CD1c-positive myeloid dendritic cell (primary cell): ENCODE measurements at regions not wholly inside any gene's neighbourhood (a gene's known extent, or its start where the extent isn't known, plus 50 kb on each side); places are given as distances from the start of the nearest gene placed in this dataset.
"Not testable (repeated sequence)": the region's sequence is repeated elsewhere in the genome, so short reads cannot be mapped to it uniquely, and the experiment has no call there.

ENCODE experiments used
- DNase-seq: peaks from one replicate; pipeline ENCODE4 v3.0.0-alpha.2; 2016; ENCODE audit errors: extremely low spot score

DNA sequence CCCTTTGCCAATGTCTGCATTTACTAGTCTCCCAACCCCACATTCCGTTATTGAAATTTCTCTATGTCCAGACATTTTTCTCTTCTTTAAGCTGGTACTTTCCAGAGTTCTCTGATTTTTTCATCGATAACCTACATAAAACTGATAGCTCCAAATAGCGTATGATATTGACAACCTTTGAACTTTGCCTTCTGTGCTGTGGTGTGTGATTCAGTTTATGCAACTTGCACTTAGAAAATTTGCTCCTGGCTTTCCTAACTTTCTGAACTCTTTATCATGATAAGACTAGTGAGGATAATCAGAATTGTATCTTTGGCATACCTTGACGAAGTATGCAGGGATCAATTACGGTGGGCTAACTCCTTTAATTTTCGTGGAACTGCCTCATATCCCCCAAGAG is 1261.3 kb downstream of the SI start:
- DNase-seq = no peak

- no peak for DNase-seq
Measured at GRCh38 chr3:163813935-163814334, 1264.4 kb downstream of the SI start.

GRCh38 chr3:163812006-163812405 is 1266.3 kb downstream of the SI start:
- DNase-seq = no peak

GRCh38 chr3:163809540-163809993 is 1268.7 kb downstream of the SI start:
- DNase-seq = no peak

- DNase-seq = no peak
Measured at GRCh38 chr3:163786416-163786815, 1291.9 kb downstream of the SI start.

- no peak for DNase-seq
Measured at GRCh38 chr3:163785693-163786092, 1292.6 kb downstream of the SI start.

DNA sequence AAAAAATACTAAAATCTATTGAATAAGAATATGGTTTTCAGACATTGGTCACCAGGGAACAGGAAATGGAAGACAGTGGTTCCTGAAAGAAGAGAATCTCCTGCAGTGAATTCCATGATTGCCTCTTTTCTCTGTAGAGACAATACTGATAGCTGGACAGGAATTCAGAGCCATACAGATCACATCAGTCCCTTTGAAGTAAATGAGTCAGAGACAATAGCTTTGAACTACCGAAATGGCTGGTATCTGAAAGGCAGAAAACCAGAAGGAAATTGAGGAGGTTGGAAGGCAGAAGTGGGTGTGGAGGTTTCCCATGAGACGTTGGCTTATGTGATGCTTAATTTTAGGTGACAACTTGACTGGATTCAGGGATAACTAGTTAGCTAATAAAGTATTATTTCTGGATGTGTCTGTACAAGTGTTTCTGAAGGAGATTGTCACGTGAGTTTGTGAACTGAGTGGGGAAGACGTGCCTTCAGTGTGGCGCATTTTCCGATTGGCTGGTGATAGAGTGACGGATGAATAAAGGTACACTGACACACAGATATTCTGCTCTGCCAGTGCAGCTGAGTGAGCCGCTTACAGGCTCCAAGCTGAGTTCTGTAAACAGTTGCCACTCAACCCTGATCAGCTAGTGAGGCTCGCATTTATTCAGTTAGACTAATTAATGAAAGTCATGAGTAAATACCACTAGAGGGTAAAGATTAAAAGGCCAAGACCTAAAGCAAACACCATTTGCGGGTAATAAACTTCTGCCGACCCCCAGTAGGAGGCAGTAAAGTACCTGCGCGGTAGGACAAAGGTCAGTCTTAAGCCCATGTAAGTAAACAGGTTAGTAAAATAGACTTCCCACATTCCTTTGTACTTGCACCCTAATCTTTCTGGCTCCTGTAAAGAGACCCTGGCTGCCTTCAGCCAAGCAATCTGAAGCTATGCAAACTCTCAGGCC is 1298.6 kb downstream of the SI start:
- no peak for DNase-seq

DNA sequence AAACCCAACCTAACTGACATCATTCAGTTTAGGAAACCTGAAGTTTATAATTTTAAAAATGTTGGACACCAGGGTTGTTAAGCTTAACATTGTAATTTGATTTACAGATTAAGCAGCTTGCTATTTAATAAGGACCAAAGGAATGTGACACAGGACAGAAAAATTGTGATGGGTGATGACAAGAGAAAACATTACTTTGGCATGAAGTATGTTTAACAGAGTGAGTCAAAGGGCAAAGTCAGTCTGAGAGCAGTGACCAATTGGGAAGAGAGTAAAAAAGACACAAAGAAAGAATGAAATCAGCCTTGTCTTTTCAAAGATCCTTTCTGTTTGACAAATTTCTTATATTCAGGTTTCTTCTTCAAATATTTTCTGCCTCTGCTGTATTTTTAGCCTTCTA is 1301.6 kb downstream of the SI start:
- no peak for DNase-seq

GRCh38 chr3:163773136-163773535 is 1305.2 kb downstream of the SI start:
- DNase-seq = no peak

DNA sequence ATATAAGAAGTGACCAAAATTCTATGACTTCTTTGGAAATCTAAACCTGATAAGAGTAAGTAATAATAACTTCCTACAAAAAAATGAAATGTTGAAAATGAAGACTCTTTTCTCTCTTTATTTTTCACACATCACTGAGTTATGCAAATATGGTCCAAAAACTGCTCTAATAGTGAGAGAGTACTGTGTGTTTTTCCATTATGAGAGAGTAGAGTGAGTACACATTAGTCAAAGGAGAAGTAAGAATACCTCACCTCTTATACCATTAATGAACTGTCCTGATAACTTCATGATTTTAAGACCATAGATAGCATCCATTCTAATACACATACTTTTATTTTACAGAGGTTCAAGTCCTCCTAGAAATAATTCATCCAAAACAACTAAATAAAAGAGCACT is 1310.2 kb downstream of the SI start:
- DNase-seq = no peak

DNA sequence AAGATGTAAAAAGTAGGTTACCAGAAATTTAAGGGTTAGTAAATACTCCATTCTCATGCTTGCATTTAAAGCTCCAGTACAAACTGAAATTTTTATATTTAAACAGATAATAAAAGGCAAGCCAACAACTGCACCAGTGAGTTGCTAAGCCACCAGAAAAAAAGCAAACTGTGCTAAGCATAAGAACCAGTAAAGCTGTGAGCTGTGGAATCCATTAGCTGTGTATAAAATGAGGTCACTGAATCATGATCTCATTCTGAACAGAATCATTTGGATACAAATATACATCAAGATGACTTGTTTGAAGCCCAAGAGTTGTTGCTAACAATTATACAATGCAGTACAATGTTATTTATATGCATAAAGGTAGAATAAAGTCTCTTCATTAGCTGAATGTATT is 1312.2 kb downstream of the SI start:
- DNase-seq = no peak

DNA sequence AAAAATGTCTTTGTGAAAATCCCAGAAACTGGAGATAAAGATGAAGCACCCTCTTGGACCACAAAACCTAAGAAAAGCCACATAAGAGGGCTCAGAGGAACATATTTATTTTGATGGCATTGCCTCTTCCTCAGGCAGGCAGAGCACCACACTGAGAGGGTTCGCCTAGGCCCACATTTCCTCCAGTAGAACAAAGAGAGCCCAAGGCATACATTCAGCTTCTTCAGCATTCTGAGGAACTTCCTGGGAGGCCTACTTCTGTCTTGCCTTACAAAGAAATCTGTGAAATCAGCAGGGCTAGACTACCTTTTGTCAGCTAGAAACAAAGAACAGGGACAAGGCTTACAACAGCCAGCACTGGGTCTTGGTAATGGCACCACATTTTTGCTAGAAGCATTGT is 1325.3 kb downstream of the SI start:
- no peak for DNase-seq

- no peak for DNase-seq
Measured at GRCh38 chr3:163745204-163745603, 1333.1 kb downstream of the SI start.

GRCh38 chr3:163735394-163735793 is 1342.9 kb downstream of the SI start:
- no peak for DNase-seq

- no peak for DNase-seq
Measured at GRCh38 chr3:163730684-163731083, 1347.6 kb downstream of the SI start.

DNA sequence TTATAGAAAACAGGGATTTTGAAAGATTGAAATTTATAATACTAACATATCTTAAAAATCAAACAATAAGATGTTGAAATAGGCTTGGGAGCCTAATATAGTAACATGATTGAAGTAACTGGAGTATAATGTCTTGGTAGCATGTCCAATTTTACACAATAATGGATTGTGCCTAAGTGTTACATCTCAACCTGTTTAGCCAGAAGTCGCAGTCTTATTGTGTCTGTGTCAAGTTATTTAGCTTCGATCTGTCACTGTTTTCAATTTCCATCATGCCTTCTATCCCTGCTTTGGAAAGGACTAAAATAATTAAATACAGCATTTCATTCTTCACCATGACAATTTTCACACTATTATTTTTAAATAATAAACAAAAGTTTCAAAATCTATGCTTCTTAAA is 1352.2 kb downstream of the SI start:
- no peak for DNase-seq

- no peak for DNase-seq
Measured at GRCh38 chr3:163722405-163722804, 1355.9 kb downstream of the SI start.

DNA sequence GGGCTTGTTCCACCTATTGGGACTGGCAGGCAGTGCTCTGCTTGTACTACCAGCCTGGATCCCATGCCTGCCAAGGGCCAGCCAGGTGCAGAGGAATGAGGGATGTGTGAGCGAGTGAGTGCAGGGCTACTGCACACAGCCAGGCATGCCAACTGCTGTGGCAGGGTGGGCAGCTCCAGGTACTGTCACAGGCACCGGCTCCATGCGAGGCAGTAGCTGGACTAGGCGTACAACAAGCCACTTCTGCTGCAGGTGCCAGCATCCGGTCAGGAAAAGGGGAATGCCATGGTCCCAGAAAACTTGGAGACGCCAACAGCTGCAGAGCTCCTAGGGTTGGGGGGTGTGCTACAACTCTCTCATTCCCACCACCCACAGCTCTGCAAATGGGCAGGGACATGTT is 1356.7 kb downstream of the SI start:
- no peak for DNase-seq

DNA sequence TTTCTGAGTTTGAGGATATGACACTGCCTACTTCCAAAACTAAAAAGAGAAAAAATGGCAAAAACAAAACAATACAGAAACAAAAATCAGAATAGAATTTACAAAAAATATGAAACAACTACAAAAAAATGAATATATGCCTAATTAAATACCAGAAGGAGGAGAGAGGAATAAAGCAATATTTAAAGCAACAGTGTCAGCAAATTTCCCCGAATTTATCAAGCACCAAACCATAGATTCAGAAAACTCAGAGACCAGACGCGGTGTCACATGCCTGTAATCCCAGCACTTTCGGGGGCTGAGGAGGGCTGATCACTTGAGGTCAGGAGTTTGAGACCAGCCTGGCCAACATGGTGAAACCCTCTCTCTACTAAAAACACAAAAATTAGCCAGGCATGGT is 1360.9 kb downstream of the SI start:
- no peak for DNase-seq

DNA sequence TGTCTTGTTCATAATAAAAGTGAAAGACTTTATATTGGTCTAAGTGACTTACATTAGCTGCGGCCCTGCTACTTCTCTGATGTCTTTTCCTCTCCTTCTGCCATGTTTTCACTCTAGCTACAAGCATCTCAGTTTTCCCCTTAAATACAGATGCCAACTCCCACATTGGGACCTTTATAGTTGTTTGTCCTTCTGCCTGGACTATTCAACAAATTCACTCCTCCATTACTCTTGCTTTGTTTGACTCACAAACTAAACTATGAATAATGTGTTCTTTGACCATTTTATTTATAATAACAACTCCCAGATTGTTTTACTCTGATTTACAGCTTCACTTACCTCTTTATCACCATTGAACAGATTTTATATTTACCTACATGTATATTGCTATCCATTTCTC is 1369.9 kb downstream of the SI start:
- no peak for DNase-seq

- no peak for DNase-seq
Measured at GRCh38 chr3:163707659-163708058, 1370.6 kb downstream of the SI start.

DNA sequence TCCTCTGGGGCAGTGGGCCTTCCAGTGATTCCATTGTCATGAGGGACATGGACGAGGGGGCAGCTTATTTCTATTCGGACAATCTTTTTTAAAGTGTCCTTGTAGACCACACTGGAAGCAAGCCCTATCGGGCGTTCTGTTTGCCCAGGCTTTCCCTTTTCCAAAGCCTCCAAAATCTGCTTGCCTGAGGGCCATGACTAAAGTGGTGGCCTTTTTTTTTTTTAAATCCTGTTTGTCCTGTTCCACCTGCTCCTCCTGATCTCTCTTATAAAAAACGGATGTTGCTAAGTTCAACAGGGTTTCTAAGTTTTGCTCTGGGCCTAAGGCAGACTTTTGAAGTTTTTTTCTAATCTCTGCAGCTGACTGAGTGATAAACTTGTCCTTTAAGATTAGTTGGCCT is 1380.1 kb downstream of the SI start:
- not testable (repeated sequence) for DNase-seq

- DNase-seq = no peak
Measured at GRCh38 chr3:163692494-163692893, 1385.8 kb downstream of the SI start.

- no peak for DNase-seq
Measured at GRCh38 chr3:163684651-163685050, 1393.6 kb downstream of the SI start.
